ENCODE measurements at regions not wholly inside any gene's neighbourhood (a gene's known extent, or its start where the extent isn't known, plus 50 kb on each side); places are given as distances from the start of the nearest gene placed in this dataset.

DNA sequence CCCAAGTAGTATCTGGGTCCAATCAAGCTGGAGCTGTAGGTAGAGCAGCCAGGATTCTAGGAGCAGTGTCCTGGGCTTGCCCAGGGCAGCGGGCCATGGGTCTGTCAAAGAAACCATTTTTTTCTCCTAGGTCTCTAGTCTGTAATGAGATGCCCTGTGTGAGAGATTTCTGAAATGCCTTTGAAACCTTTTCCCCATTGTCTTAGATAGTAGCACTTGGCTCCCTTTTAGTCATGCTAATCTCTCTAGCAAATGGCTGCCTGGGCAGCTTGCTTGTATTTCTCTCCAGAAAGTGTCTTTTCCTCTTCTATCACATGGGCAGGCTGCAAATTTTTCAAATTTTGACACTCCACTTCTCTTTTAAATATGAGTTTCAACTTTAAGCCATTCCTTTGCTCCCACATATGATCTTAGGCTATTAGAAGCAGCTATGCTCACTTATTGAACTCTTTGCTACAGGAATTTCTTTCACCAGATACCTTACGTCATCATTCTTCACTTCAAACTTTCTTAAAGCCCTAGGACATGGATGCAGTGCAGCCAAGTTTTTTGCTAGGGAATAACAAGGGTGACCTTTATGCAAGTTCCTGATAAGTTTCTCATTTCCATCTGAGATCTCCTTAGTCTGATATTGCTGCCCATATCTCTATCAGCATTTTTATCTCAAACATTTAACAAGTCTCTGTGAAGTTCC is 890.2 kb upstream of the VRK2 start:
- no peak for DNase-seq (ENCODE audit: low read depth, low spot score)
- Histone ChIP-seq H3K4me3 (no peak overlapping the region), H3K9ac (ENCODE audit: insufficient read length) (no peak overlapping the region), H3K9me3 (ENCODE audit: low read depth, low read length) (no peaks in the 10 kb centered on the region), H3K27ac (no peak overlapping the region), H3K36me3 (ENCODE audit: insufficient read depth, low read length) (no peaks in the 10 kb centered on the region)
- TF ChIP-seq POLR2AphosphoS5 (IDR thresholded peaks at IDR 0.05; ENCODE audit: borderline replicate concordance, low read depth, low read length) (no peak), FOXP2 (optimal IDR thresholded peaks at IDR 0.05; ENCODE audit: control extremely low read depth, extremely low read length, insufficient read depth) (no peak), EZH2 (IDR thresholded peaks at IDR 0.05) (no peak)

GRCh38 chr2:57160976-57161375 is 885.6 kb upstream of the VRK2 start:
- no peak overlapping the region for H3K4me3 ChIP-seq
- H3K9ac ChIP-seq (ENCODE audit: insufficient read length), result no peak overlapping the region

GRCh38 chr2:57177176-57177575 is 869.4 kb upstream of the VRK2 start:
- no peaks in the 10 kb centered on the region for H3K36me3 ChIP-seq (ENCODE audit: insufficient read depth, low read length)
- H3K4me3 ChIP-seq, result no peak overlapping the region
- no peak overlapping the region for H3K9ac ChIP-seq (ENCODE audit: insufficient read length)
- DNase-seq (ENCODE audit: low read depth, low spot score), result no peak
- no peak overlapping the region for H3K27ac ChIP-seq
- no peaks in the 10 kb centered on the region for H3K9me3 ChIP-seq (ENCODE audit: low read depth, low read length)
- TF ChIP-seq FOXP2 (optimal IDR thresholded peaks at IDR 0.05; ENCODE audit: control extremely low read depth, extremely low read length, insufficient read depth) (no peak), POLR2AphosphoS5 (IDR thresholded peaks at IDR 0.05; ENCODE audit: borderline replicate concordance, low read depth, low read length) (no peak), EZH2 (IDR thresholded peaks at IDR 0.05) (no peak)

More at GRCh38 chr2:57160976-57161375, 885.6 kb upstream of the VRK2 start:
- DNase-seq (ENCODE audit: low read depth, low spot score), result no peak
- Histone ChIP-seq H3K36me3 (ENCODE audit: insufficient read depth, low read length) (no peaks in the 10 kb centered on the region), H3K9me3 (ENCODE audit: low read depth, low read length) (no peaks in the 10 kb centered on the region), H3K27ac (no peak overlapping the region)
- TF ChIP-seq FOXP2 (optimal IDR thresholded peaks at IDR 0.05; ENCODE audit: control extremely low read depth, extremely low read length, insufficient read depth) (no peak), POLR2AphosphoS5 (IDR thresholded peaks at IDR 0.05; ENCODE audit: borderline replicate concordance, low read depth, low read length) (no peak), EZH2 (IDR thresholded peaks at IDR 0.05) (no peak)

DNA sequence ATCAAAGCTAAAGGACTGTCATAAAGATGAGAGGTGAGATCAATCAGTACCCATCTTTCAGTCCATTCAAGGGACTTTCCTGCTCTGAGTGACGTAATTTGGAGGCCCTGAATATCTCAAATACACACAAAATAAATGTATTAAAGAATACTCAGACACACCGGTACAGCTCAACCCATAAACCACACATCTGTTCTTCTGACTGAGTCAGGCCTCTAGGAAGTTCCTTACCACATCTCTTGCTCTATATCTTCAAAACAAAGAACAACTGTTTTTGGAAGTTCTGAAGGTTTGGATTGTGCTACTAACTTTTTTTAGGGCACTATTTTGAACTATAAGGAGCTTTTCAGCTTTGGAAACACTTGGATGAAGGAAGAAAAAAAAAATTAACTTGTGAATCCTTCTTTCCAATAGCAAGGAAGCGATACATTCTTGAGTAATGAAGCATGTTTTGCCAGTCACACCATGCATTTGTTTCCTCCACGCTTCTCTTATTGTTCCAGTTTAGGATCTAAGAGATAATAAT is 866.5 kb upstream of the VRK2 start:
- no peak overlapping the region for H3K27ac ChIP-seq

GRCh38 chr2:57180678-57181077 is 865.9 kb upstream of the VRK2 start:
- Histone ChIP-seq H3K9ac (ENCODE audit: insufficient read length) (no peak overlapping the region), H3K9me3 (ENCODE audit: low read depth, low read length) (no peaks in the 10 kb centered on the region), H3K4me3 (no peak overlapping the region), H3K36me3 (ENCODE audit: insufficient read depth, low read length) (no peaks in the 10 kb centered on the region), H3K27ac (no peak overlapping the region)
- DNase-seq (ENCODE audit: low read depth, low spot score), result no peak
- TF ChIP-seq EZH2 (IDR thresholded peaks at IDR 0.05) (no peak), POLR2AphosphoS5 (IDR thresholded peaks at IDR 0.05; ENCODE audit: borderline replicate concordance, low read depth, low read length) (no peak), FOXP2 (optimal IDR thresholded peaks at IDR 0.05; ENCODE audit: control extremely low read depth, extremely low read length, insufficient read depth) (no peak)

More for the DNA sequence above, 866.5 kb upstream of the VRK2 start:
- H3K4me3 ChIP-seq, result no peak overlapping the region
- H3K36me3 ChIP-seq (ENCODE audit: insufficient read depth, low read length), result no peaks in the 10 kb centered on the region
- TF ChIP-seq EZH2 (IDR thresholded peaks at IDR 0.05), result no peak
- no peak for TF ChIP-seq FOXP2 (optimal IDR thresholded peaks at IDR 0.05; ENCODE audit: control extremely low read depth, extremely low read length, insufficient read depth)
- TF ChIP-seq POLR2AphosphoS5 (IDR thresholded peaks at IDR 0.05; ENCODE audit: borderline replicate concordance, low read depth, low read length), result no peak
- no peaks in the 10 kb centered on the region for H3K9me3 ChIP-seq (ENCODE audit: low read depth, low read length)
- no peak for DNase-seq (ENCODE audit: low read depth, low spot score)
- H3K9ac ChIP-seq (ENCODE audit: insufficient read length), result no peak overlapping the region

DNA sequence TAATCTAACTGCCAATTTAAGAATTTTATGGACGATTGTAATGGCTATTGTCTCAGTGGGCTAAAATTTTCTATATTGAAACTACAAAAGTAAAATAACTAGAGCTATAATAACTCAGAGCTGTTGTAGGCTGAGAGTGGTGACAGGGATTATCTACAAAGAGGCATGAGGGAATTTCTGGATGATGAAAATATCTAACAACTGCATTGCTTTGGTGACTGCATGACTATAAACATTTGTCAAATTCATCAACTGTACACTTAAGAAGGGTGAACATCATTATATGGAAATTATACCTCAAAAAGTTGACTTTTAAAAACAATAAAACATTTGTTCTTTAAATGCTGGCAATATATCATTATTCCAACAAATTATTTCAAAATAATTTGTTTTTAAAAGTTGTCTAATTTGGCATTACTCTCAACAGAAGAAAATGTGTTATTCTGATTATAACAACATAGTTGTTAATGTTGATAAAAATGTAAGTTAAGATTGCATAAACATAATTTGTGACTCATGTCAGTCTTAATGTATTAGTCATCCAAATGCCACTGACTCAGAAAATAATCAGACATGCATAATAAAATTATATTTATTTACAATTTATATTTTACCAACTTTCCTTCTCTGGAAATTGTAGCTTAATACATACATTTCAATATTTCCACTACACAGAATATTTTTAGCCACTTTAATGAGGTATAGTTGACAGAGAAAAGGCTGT is 865.1 kb upstream of the VRK2 start:
- no peak overlapping the region for H3K9ac ChIP-seq (ENCODE audit: insufficient read length)
- TF ChIP-seq POLR2AphosphoS5 (IDR thresholded peaks at IDR 0.05; ENCODE audit: borderline replicate concordance, low read depth, low read length), result no peak
- no peak for DNase-seq (ENCODE audit: low read depth, low spot score)
- H3K4me3 ChIP-seq, result no peak overlapping the region
- H3K9me3 ChIP-seq (ENCODE audit: low read depth, low read length), result no peaks in the 10 kb centered on the region
- H3K36me3 ChIP-seq (ENCODE audit: insufficient read depth, low read length), result no peaks in the 10 kb centered on the region
- H3K27ac ChIP-seq, result no peak overlapping the region

GRCh38 chr2:57182916-57183315 is 863.7 kb upstream of the VRK2 start:
- DNase-seq (ENCODE audit: low read depth, low spot score), result no peak
- Histone ChIP-seq H3K27ac (no peak overlapping the region), H3K9me3 (ENCODE audit: low read depth, low read length) (no peaks in the 10 kb centered on the region), H3K4me3 (no peak overlapping the region), H3K9ac (ENCODE audit: insufficient read length) (no peak overlapping the region), H3K36me3 (ENCODE audit: insufficient read depth, low read length) (no peaks in the 10 kb centered on the region)
- no peak for TF ChIP-seq FOXP2 (optimal IDR thresholded peaks at IDR 0.05; ENCODE audit: control extremely low read depth, extremely low read length, insufficient read depth)
- TF ChIP-seq EZH2 (IDR thresholded peaks at IDR 0.05), result no peak
- no peak for TF ChIP-seq POLR2AphosphoS5 (IDR thresholded peaks at IDR 0.05; ENCODE audit: borderline replicate concordance, low read depth, low read length)

- Histone ChIP-seq H3K9me3 (ENCODE audit: low read depth, low read length) (no peaks in the 10 kb centered on the region), H3K4me3 (no peak overlapping the region), H3K27ac (no peak overlapping the region), H3K36me3 (ENCODE audit: insufficient read depth, low read length) (no peaks in the 10 kb centered on the region), H3K9ac (ENCODE audit: insufficient read length) (no peak overlapping the region)
- TF ChIP-seq EZH2 (IDR thresholded peaks at IDR 0.05), result no peak
- no peak for TF ChIP-seq FOXP2 (optimal IDR thresholded peaks at IDR 0.05; ENCODE audit: control extremely low read depth, extremely low read length, insufficient read depth)
- TF ChIP-seq POLR2AphosphoS5 (IDR thresholded peaks at IDR 0.05; ENCODE audit: borderline replicate concordance, low read depth, low read length), result no peak
- DNase-seq (ENCODE audit: low read depth, low spot score), result no peak
Measured at GRCh38 chr2:57185568-57185967, 861.0 kb upstream of the VRK2 start.
